Hepatocyte (in vitro differentiated cells): ENCODE measurements at regions not wholly inside any gene's neighbourhood (a gene's known extent, or its start where the extent isn't known, plus 50 kb on each side); places are given as distances from the start of the nearest gene placed in this dataset.

Experiments used
- DNase-seq: peaks from one replicate; pipeline ENCODE4 v3.0.0-alpha.2; 2016; ENCODE audit warnings: low spot score
- H2AFZ ChIP-seq: fragments of 200-600 bp; sonication (generic); 2 replicates; pipeline ENCODE4 v1.6.0; 2016; ENCODE audit warnings: antibody characterized with exemption, mild to moderate bottlenecking
- H3K27ac ChIP-seq: fragments of 200-600 bp; sonication (generic); 2 replicates; pipeline ENCODE4 v1.5.1; 2016; ENCODE audit warnings: mild to moderate bottlenecking
- H3K27me3 ChIP-seq: fragments of 200-600 bp; sonication (generic); 2 replicates; pipeline ENCODE4 v1.6.1; 2016
- H3K36me3 ChIP-seq: fragments of 200-600 bp; sonication (generic); replicated peaks from 2 replicates; pipeline ENCODE4 v1.5.1; 2016; ENCODE audit warnings: low read depth; ENCODE audit not compliant: insufficient read depth
- H3K4me1 ChIP-seq: fragments of 200-600 bp; sonication (generic); 2 replicates; pipeline ENCODE4 v1.5.1; 2016; ENCODE audit warnings: mild to moderate bottlenecking, moderate library complexity; ENCODE audit not compliant: insufficient read depth
- H3K4me2 ChIP-seq: fragments of 200-600 bp; sonication (generic); 2 replicates; pipeline ENCODE4 v1.6.0; 2016
- H3K4me3 ChIP-seq: fragments of 200-600 bp; sonication (generic); 2 replicates; pipeline ENCODE4 v1.5.1; 2016; ENCODE audit warnings: mild to moderate bottlenecking
- H3K79me2 ChIP-seq: fragments of 200-600 bp; sonication (generic); 2 replicates; pipeline ENCODE4 v1.6.0; 2017; ENCODE audit warnings: mild to moderate bottlenecking
- H3K9me2 ChIP-seq: fragments of 200-600 bp; sonication (generic); replicated peaks from 2 replicates; pipeline ENCODE4 v1.6.0; 2017; ENCODE audit warnings: mild to moderate bottlenecking; ENCODE audit not compliant: insufficient read depth
- H3K9me3 ChIP-seq: fragments of 200-600 bp; sonication (generic); 2 replicates; pipeline ENCODE4 v1.5.1; 2016; ENCODE audit warnings: low read depth, mild to moderate bottlenecking
- H4K20me1 ChIP-seq: fragments of 200-600 bp; sonication (generic); 2 replicates; pipeline ENCODE4 v1.6.0; 2016; ENCODE audit warnings: mild to moderate bottlenecking; ENCODE audit not compliant: insufficient read depth, poor library complexity, severe bottlenecking
- CTCF ChIP-seq: fragments of 200-600 bp; sonication (generic); IDR thresholded peaks from 2 replicates; pipeline ENCODE4 v1.5.1; 2016; ENCODE audit warnings: antibody characterized with exemption, mild to moderate bottlenecking; ENCODE audit not compliant: poor library complexity
- EZH2 ChIP-seq: fragments of 200-600 bp; sonication (generic); IDR thresholded peaks from 2 replicates; pipeline ENCODE4 v1.6.1; 2016; ENCODE audit warnings: antibody characterized with exemption, mild to moderate bottlenecking, borderline replicate concordance
- EZH2phosphoT487 ChIP-seq: fragments of 200-600 bp; sonication (generic); IDR thresholded peaks from one replicate; pipeline ENCODE4 v1.6.1; 2018; ENCODE audit warnings: antibody characterized with exemption, mild to moderate bottlenecking, low read depth, moderate library complexity; ENCODE audit not compliant: unreplicated experiment, severe bottlenecking
- WGBS: methylation state at CpG from one replicate; pipeline ENCODE4 v1.1.6; 2016; ENCODE audit warnings: low lambda C conversion rate; ENCODE audit errors: missing lambda C conversion rate; 5-methylcytosine and 5-hydroxymethylcytosine counted together

DNA sequence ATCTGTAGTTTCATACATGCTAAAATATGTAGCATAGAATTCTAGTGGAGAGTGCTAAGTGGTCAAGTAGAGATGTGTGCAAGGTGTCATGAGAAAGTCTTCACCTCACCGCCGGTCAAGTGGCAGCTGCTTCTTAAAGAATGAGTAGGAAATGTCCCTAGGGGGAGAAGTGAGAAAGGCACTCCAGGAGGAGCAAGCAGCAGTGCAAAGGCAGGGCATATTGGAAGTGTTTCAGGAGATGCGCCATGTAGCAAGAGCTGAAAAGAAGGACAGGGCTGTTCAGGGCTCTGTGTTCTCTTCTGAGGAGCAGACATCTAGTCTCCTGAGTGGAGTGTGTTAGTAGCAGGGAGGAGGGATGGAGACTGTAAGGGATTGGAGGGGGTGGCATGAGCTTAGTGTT is 312.4 kb upstream of the SEMA6D start:
- DNase-seq, result no peak
- H3K36me3 ChIP-seq, result no peaks in the 10 kb centered on the region
- WGBS, result 72% methylated on average over 3 of the region's 3 CpGs

GRCh38 chr15:47405365-47406162 is 311.7 kb upstream of the SEMA6D start:
- H2AFZ ChIP-seq, result no peak overlapping the region
- TF ChIP-seq EZH2, result no peak
- TF ChIP-seq CTCF, result no peak
- TF ChIP-seq EZH2phosphoT487, result no peak
- no peak overlapping the region for H3K4me2 ChIP-seq
- H3K27ac ChIP-seq, result no peak overlapping the region
- H3K36me3 ChIP-seq, result no peaks in the 10 kb centered on the region
- H3K27me3 ChIP-seq, result peaks cover 16% of the 10 kb centered on the region
- DNase-seq, result no peak
- no peaks in the 10 kb centered on the region for H3K79me2 ChIP-seq
- no peak overlapping the region for H3K4me3 ChIP-seq
- H3K4me1 ChIP-seq, result peaks cover 8% of the 10 kb centered on the region
- WGBS, result 45% methylated on average over 5 of the region's 5 CpGs
- H3K9me3 ChIP-seq, result no peaks in the 10 kb centered on the region
- H4K20me1 ChIP-seq, result no peaks in the 10 kb centered on the region
- no peaks in the 10 kb centered on the region for H3K9me2 ChIP-seq

More for the DNA sequence above, 312.4 kb upstream of the SEMA6D start:
- no peak for TF ChIP-seq EZH2
- no peak for TF ChIP-seq CTCF
- no peak for TF ChIP-seq EZH2phosphoT487
- no peak overlapping the region for H3K27ac ChIP-seq
- no peaks in the 10 kb centered on the region for H3K79me2 ChIP-seq
- H3K9me3 ChIP-seq, result no peaks in the 10 kb centered on the region
- H2AFZ ChIP-seq, result no peak overlapping the region
- H3K4me1 ChIP-seq, result peaks cover 8% of the 10 kb centered on the region
- no peaks in the 10 kb centered on the region for H4K20me1 ChIP-seq
- H3K27me3 ChIP-seq, result peaks cover 16% of the 10 kb centered on the region
- H3K4me3 ChIP-seq, result no peak overlapping the region
- H3K9me2 ChIP-seq, result no peaks in the 10 kb centered on the region
- no peak overlapping the region for H3K4me2 ChIP-seq

GRCh38 chr15:47407692-47408091 is 309.6 kb upstream of the SEMA6D start:
- Histone ChIP-seq H3K9me3 (no peaks in the 10 kb centered on the region), H3K79me2 (no peaks in the 10 kb centered on the region), H3K4me1 (peaks cover 17% of the 10 kb centered on the region), H4K20me1 (no peaks in the 10 kb centered on the region), H3K9me2 (no peaks in the 10 kb centered on the region), H3K36me3 (no peaks in the 10 kb centered on the region), H3K27ac (no peak overlapping the region), H2AFZ (no peak overlapping the region), H3K27me3 (peaks cover 16% of the 10 kb centered on the region), H3K4me3 (no peak overlapping the region), H3K4me2 (no peak overlapping the region)
- TF ChIP-seq EZH2phosphoT487 (no peak), CTCF (no peak), EZH2 (no peak)
- no peak for DNase-seq
- 66% methylated on average over 5 of the region's 5 CpGs for WGBS
